ENCODE measurements at regions not wholly inside any gene's neighbourhood (a gene's known extent, or its start where the extent isn't known, plus 50 kb on each side); places are given as distances from the start of the nearest gene placed in this dataset.

DNA sequence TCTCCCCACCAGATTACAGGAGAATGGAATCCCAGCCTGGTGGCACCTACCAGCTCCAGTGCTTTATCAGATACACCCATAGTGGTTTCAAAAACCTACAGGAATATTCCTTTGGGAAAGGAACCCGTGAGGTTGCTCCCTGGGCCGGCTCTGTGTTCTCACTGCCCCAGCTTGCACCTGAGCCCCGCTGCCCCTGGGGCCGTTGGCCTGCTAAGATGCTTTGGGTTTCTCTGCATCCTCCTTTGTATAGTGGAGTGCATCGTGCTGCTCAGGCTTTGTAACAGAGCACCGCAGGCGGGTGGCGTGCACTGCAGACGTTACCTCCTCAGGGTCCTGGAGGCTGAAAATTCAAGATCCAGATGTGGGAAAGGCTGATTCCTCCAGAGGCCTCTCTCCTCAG, 414.1 kb downstream of the BRD1 start:
- WGBS, 4 donors = 54 to 71% (median 62%) methylated on average over 6 to 9 of the region's 9 CpGs
- H3K9me3 ChIP-seq = peaks cover 0 to 8% (median 0%) of the 10 kb centered on the region in 12 donors
- H3K27me3 ChIP-seq = peaks cover 0 to 40% (median 0%) of the 10 kb centered on the region in 9 donors
- ATAC-seq = no peak
- intact Hi-C loops (cut with DNase I) = no loop called here
- no peak overlapping the region for H3K4me3 ChIP-seq
- H3K4me1 ChIP-seq = no peaks in the 10 kb centered on the region
- no peak overlapping the region for H3K27ac ChIP-seq
- no peak for TF ChIP-seq POLR2A (IDR thresholded peaks at IDR 0.05)
- TF ChIP-seq, protein P1, sequence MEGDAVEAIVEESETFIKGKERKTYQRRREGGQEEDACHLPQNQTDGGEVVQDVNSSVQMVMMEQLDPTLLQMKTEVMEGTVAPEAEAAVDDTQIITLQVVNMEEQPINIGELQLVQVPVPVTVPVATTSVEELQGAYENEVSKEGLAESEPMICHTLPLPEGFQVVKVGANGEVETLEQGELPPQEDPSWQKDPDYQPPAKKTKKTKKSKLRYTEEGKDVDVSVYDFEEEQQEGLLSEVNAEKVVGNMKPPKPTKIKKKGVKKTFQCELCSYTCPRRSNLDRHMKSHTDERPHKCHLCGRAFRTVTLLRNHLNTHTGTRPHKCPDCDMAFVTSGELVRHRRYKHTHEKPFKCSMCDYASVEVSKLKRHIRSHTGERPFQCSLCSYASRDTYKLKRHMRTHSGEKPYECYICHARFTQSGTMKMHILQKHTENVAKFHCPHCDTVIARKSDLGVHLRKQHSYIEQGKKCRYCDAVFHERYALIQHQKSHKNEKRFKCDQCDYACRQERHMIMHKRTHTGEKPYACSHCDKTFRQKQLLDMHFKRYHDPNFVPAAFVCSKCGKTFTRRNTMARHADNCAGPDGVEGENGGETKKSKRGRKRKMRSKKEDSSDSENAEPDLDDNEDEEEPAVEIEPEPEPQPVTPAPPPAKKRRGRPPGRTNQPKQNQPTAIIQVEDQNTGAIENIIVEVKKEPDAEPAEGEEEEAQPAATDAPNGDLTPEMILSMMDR (IDR thresholded peaks at IDR 0.05) = no peak
- no peaks in the 10 kb centered on the region for H3K36me3 ChIP-seq
- no peak for DNase-seq

DNA sequence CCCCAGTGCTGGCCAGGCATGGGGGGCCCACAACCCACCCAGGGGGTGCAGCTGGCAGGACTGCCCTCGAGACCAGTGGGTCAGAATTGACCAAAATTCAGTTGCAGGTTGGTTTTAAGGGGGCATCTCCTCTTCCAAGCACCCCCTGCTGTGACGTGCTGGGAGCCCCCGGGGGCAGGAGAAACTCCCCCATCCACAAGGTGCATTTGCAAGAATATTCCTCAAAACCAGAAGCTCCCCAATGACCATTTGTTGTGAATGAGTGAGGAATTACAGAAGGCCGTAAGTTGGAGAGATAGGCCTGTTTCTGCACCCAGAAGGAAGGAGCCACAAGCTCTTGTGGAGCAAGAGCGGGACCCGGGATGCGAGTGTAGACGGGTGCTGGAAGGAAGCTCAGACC, 414.5 kb downstream of the BRD1 start:
- Histone ChIP-seq H3K4me3 (no peak overlapping the region), H3K9me3 (peaks cover 0 to 8% (median 0%) of the 10 kb centered on the region in 12 donors), H3K36me3 (no peaks in the 10 kb centered on the region), H3K27me3 (peaks cover 0 to 40% (median 0%) of the 10 kb centered on the region in 9 donors), H3K4me1 (no peaks in the 10 kb centered on the region), H3K27ac (no peak overlapping the region)
- 72 to 78% (median 78%) methylated on average over 8 of the region's 8 CpGs for WGBS, 4 donors
- TF ChIP-seq POLR2A (IDR thresholded peaks at IDR 0.05) = no peak
- TF ChIP-seq, protein P1 (IDR thresholded peaks at IDR 0.05) = no peak
- DNase-seq (no peak), ATAC-seq (no peak)
- intact Hi-C loops (cut with DNase I) = no loop called here

DNA sequence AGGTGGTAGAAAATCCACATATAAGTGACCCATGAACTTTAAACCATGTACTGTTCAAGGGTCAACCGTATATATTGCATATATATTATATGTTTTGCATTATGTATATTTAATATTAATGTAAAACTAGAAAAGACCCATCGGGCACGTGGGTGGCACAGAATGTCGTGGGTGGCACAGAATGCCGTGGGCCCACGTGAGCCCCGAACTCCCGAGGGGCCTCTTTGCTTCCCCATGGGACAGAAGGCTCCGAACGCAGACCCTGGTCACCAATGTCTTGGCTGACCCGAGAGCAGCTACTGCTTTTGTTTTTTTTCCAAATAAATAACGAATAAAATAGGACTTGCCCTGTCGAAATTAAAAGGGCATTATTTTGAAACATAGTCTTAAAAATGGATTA, 415.4 kb downstream of the BRD1 start:
- intact Hi-C loops (cut with DNase I) = no loop called here
- DNase-seq (no peak), ATAC-seq (no peak)
- H3K36me3 ChIP-seq = no peaks in the 10 kb centered on the region
- no peak overlapping the region for H3K27ac ChIP-seq
- 79 to 84% (median 81%) methylated on average over 13 of the region's 13 CpGs for WGBS, 4 donors
- H3K9me3 ChIP-seq = peaks cover 0 to 8% (median 0%) of the 10 kb centered on the region in 12 donors
- no peak for TF ChIP-seq POLR2A (IDR thresholded peaks at IDR 0.05)
- TF ChIP-seq, protein P1 (IDR thresholded peaks at IDR 0.05) = no peak
- H3K4me3 ChIP-seq = no peak overlapping the region
- no peaks in the 10 kb centered on the region for H3K4me1 ChIP-seq
- peaks cover 0 to 40% (median 0%) of the 10 kb centered on the region in 9 donors for H3K27me3 ChIP-seq

DNA sequence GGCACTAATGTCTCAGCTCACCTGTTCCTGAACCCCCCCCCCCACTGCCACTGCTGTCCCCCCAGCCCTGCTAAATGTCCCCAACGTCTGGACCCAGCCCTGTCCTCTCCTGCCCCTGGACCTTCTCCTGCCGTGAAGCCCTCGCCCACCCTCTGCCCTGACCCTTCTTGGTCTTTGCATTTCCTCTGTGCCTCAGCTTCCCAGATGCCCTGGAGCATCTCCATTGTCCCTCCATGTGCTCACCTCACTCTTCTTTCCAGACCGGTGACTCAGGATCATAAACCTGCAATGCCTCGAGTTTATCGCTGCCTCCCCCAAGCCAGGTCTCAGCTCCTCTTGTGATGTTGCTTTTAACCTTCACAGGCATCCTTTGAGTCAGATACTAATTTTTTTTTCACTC, 416.4 kb downstream of the BRD1 start:
- DNase-seq (no peak), ATAC-seq (no peak)
- Histone ChIP-seq H3K27ac (no peak overlapping the region), H3K9me3 (peaks cover 0 to 8% (median 0%) of the 10 kb centered on the region in 12 donors), H3K4me1 (no peaks in the 10 kb centered on the region), H3K36me3 (no peaks in the 10 kb centered on the region), H3K27me3 (peaks cover 0 to 48% (median 2%) of the 10 kb centered on the region in 9 donors), H3K4me3 (no peak overlapping the region)
- intact Hi-C loops (cut with DNase I) = no loop called here
- TF ChIP-seq, protein P1 (IDR thresholded peaks at IDR 0.05) = no peak
- TF ChIP-seq POLR2A (IDR thresholded peaks at IDR 0.05) = no peak
- WGBS, 4 donors = 77 to 79% (median 79%) methylated on average over 6 of the region's 6 CpGs

Measured in heart left ventricle (tissue), 16 donors.